Vagina (tissue), 2 donors: ENCODE measurements at regions not wholly inside any gene's neighbourhood (a gene's known extent, or its start where the extent isn't known, plus 50 kb on each side); places are given as distances from the start of the nearest gene placed in this dataset.

Experiments used
- POLR2A ChIP-seq, 2 donors: fragments of 450-650 bp; IDR thresholded peaks; one replicate each; pipeline ENCODE4 v1.6.1; 2017; ENCODE audit warnings: antibody characterized with exemption in 2 of 2, mild to moderate bottlenecking in 2 of 2, moderate library complexity in 2 of 2
- TF ChIP-seq, protein P1 (sequence below), 3 experiments: fragments of 450-650 bp in 2 of 3; fragments of 200-600 bp in 1 of 3; sonication (generic) in 1 of 3; IDR thresholded peaks; one replicate each; pipeline ENCODE4 v1.5.1; 2017 to 2019; ENCODE audit warnings: antibody characterized with exemption in 3 of 3, mild to moderate bottlenecking in 2 of 3, moderate library complexity in 2 of 3

DNA sequence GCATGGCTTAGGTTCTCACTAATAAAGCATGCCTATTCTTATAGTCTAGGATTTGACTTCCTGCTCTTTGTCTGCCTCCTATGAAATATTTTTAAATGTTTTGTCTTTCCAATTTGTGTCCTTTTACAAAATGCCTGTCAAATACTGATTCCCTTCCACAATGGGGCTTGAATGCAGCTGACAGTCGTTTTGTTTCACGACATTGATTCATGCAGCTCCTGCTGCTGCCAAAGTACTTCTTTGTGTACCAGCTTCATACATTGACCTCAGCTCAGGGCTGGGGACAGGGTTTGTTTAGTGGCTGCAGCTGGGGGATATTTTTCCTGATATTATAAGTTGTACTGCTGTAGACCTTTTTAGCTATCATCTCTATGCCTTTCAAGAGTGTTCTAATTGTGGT lies 371.9 kb upstream of the CHRM2 start:
- TF ChIP-seq, protein P1, sequence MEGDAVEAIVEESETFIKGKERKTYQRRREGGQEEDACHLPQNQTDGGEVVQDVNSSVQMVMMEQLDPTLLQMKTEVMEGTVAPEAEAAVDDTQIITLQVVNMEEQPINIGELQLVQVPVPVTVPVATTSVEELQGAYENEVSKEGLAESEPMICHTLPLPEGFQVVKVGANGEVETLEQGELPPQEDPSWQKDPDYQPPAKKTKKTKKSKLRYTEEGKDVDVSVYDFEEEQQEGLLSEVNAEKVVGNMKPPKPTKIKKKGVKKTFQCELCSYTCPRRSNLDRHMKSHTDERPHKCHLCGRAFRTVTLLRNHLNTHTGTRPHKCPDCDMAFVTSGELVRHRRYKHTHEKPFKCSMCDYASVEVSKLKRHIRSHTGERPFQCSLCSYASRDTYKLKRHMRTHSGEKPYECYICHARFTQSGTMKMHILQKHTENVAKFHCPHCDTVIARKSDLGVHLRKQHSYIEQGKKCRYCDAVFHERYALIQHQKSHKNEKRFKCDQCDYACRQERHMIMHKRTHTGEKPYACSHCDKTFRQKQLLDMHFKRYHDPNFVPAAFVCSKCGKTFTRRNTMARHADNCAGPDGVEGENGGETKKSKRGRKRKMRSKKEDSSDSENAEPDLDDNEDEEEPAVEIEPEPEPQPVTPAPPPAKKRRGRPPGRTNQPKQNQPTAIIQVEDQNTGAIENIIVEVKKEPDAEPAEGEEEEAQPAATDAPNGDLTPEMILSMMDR (IDR thresholded peaks at IDR 0.05), result no peak
- no peak for TF ChIP-seq POLR2A (IDR thresholded peaks at IDR 0.05)
